Neural progenitor cell (in vitro differentiated cells): ENCODE measurements at regions not wholly inside any gene's neighbourhood (a gene's known extent, or its start where the extent isn't known, plus 50 kb on each side); places are given as distances from the start of the nearest gene placed in this dataset.

ENCODE experiments used
- EZH2 ChIP-seq: fragments of 200-600 bp; sonication (generic); IDR thresholded peaks from 2 replicates; pipeline ENCODE4 v1.6.1; 2017; ENCODE audit warnings: antibody characterized with exemption, mild to moderate bottlenecking, moderate library complexity
- EZH2phosphoT487 ChIP-seq: fragments of 200-600 bp; sonication (generic); IDR thresholded peaks from 2 replicates; pipeline ENCODE4 v1.6.1; 2017; ENCODE audit warnings: antibody characterized with exemption
- TF ChIP-seq, protein P1 (sequence below): fragments of 200-600 bp; sonication (generic); IDR thresholded peaks from 2 replicates; pipeline ENCODE4 v1.5.1; 2017; ENCODE audit warnings: antibody characterized with exemption, mild to moderate bottlenecking

DNA sequence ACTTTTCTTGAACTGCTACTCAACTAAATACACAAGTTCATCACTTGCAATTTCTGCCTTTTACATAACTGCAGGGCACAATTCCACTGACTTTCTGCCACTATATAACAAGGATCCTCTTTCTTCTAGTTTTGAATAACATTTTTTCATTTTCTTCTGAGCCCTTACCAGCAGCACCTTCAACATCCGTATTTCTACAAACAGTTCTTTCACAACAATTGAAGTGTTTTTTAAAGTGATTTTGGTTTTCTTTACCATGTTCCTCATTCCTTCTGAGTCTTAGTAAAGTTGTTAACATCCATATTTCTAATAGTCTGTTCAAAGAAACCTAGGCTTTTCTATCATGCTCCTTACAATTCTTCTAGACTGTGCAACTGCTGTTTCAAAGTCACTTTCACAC, 127.2 kb upstream of the PITX1 start:
- TF ChIP-seq, protein P1, sequence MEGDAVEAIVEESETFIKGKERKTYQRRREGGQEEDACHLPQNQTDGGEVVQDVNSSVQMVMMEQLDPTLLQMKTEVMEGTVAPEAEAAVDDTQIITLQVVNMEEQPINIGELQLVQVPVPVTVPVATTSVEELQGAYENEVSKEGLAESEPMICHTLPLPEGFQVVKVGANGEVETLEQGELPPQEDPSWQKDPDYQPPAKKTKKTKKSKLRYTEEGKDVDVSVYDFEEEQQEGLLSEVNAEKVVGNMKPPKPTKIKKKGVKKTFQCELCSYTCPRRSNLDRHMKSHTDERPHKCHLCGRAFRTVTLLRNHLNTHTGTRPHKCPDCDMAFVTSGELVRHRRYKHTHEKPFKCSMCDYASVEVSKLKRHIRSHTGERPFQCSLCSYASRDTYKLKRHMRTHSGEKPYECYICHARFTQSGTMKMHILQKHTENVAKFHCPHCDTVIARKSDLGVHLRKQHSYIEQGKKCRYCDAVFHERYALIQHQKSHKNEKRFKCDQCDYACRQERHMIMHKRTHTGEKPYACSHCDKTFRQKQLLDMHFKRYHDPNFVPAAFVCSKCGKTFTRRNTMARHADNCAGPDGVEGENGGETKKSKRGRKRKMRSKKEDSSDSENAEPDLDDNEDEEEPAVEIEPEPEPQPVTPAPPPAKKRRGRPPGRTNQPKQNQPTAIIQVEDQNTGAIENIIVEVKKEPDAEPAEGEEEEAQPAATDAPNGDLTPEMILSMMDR: no peak
- TF ChIP-seq EZH2 (no peak), EZH2phosphoT487 (no peak)
